Renal pelvis (tissue), 1 donor: ENCODE measurements at regions not wholly inside any gene's neighbourhood (a gene's known extent, or its start where the extent isn't known, plus 50 kb on each side); places are given as distances from the start of the nearest gene placed in this dataset.

Source experiments
- DNase-seq: peaks from one replicate; pipeline ENCODE4 v3.0.0-alpha.2; 2013

DNA sequence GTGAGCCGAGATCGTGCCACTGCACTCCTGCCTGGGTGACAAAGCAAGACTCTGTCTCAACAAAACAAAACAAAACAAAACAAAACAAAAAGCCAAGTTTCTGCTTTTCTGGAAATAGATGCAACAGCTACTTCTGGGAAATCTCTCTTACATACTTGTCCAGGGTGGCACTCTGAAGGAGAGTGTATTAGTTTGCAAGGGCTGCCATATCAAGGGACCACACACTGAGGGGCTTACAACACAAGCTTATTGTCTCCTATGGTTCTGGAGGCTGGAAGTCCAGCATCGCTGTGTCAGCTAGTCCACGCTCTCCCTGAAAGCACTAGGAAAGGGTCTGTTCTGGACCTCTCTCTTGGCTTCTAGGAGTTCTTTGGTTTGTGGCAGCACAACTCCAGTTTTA lies 277.9 kb upstream of the WWC1 start:
- DNase-seq = no peak

DNA sequence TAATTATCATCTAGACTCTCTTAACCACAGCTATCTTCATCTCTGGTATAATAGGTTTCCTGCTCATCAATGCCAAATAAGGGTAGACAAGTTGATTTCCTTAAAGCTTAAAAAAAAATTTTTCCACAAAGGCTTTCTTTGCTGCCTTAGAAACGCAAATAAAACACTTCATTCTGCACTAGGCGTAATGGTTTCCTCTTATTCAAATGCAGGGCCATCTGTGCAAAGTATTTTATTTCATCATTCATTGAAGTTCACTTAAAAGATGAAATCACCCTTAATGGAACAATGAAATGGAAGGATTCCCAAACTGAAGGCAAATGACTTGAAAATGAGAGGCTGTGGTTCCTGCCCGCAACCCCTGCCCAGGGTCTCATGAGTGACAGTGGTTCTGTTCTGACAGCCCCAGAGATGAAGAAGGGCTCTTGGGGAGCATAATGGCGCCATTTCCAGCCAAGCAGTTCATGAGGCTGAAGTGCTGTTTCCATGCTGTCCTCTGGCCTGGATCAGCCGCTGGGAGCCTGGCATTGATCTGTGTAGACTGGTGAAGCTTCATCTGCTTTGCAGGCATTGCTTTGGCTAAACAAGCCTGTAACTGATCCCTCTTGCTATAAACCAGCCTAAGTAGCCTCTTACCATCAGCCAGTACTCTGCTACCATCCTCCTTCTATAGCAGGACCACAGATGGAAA lies 276.9 kb upstream of the WWC1 start:
- no peak for DNase-seq

DNA sequence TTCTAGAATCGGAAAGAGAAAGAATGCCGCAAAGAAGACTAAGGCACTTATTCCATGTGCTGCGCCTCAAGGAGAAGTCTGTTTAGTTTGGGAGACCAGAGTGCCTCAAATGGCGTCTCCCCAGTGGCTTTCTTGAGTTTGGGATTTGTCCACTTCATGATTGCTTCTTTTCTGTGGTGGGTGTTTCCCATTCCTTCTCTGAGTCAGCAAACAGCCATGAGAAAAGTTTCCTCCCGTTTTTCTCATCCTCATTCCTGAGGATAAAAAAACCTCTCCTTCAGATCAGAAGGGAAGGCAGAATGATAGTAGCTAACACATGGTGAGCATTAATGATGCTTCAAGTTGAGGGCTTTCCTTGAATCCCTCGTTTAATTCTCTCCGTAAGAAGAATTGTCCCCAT lies 275.9 kb upstream of the WWC1 start:
- no peak for DNase-seq

DNA sequence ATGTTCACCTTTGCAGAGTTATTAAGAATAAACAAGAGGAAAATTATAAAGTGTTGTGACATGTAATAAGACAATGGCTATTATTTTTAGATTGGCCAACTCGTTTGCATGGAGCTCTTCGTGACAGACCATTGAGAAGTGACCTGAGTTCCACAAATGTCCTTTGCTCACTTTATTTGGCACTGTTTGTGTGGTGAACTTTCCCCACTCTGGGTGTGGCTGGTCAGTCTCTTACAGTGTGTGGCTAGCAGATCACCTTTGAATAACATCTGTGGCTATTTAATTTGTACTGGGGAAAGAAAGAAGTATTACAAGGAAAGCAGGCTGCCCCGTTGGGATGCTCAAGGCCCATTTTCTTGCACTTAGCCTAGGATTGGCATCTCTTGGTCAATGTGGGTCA lies 274.1 kb upstream of the WWC1 start:
- DNase-seq = no peak

DNA sequence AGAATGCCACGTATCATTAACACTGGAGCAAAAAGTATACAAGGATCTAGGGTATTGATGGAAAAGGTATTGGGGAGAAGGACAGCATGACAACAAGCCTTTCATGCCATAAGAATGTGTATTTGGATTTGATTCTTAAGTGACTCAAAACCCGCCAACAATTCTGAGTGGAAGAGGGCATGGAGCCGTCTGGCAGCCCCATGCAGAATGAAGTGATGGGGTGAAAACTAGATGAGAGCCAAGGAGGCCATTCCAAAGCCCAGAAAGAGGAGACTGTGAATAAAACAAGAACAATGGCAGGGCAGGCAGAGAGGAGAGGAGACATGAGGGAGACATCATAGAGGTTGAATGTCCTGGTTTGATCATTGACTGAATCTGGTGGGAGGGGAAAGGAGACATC lies 272.3 kb upstream of the WWC1 start:
- DNase-seq = no peak

DNA sequence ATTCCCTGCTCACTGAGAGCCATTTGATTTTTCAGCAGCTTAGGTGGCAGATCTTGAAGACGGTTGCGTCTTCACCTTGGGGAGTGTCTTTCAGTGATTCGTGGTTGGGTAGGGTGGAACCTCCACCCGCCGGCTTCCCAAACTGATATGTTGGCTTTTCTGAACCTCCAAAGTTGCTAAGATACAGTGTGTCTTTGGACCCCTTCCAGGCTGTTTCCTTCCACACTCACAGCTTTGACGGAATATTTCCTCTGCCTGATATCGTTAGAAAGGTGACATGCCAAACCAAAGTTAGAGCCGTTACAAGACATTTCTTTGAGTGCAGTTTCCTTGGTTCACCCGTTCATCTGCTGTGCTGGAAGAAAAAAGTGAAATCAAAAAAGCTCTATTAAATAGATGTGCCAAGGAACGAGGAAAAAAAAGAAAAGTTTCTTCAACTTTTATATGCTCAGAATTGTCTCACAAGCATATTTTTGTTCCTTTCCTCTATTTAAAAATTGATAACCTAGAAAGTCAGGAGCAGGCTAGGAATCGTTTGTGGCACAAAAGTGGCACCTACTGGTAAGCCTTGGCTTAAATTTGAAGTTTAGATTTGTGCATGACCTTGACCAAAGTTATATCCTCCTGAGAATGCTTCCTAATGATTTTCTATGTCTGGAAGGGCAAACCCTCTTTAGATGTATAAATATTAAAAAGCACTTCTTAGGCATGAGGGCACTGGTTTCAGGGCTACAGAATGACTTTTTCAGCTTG lies 270.7 kb upstream of the WWC1 start:
- no peak for DNase-seq

DNA sequence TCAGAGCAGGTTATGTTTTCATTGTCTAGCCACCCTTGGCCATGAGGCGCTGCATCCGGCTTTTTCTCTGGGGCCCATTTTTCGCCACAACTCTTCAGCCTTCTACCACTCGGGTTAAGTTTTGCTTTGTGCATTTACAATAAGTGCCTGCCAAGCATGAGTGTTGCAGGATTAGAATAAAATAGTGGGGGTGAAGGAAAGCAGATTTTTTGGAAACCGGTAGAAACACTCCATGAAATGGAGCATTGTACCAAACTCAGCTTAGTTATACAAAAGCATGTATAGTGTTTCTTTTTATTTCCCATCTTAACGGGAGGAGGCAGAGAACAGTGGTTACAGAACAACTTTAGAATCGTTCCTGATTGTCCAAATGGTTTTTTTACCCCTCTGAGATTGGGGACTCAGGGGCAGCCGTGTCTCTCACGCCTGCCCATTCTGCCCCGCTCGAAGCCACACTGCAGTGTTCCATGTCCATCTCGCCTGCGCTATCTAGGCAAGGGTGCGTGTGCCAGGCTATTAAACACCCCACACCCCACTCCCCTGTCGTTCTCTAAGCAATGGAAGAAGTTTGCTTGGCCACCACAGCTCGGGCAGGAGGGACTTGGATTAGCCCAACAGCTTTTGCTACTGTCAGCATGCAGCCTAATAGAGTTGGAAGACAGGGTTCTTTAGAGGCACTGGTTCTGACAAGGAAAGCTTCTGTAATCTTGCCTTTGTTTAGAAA lies 268.8 kb upstream of the WWC1 start:
- no peak for DNase-seq

DNA sequence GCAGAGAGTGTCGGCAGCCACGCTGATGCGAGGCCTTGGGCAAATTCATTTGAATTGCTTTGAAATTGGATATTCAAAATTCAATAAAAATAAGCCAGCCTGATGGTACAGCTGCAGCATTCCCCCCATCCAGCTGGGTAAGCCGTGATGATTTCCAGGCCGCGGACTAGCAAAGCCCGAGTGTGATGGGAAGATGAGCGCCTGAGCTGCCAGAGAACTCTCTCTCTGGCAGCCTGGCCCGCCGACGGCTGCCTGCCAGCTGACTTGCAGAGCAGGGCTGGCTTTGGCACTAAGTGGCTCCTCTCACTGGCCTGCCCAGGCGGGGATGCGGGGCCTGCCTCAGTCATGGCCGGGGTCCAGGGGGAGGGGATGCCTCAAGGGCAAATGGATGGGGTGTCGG lies 268.3 kb upstream of the WWC1 start:
- DNase-seq = no peak

DNA sequence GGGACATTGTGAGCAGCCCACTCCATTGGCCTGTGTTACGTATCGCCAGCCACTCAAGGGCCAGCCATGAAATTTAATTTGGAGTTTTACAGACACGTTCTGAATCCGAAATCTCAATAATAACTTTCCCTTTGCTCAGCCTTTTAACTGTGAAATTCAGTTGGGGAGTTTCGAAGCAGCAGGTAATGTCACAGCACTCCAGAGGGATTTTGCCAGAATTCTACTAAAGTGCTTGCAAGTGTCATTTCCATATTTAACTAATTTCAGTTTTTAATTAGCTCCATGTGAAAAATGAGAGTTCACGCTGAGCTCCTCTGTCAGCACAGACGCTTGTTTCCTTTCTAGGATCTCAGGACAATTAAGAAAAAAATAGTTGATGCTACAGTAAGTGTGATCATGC lies 267.1 kb upstream of the WWC1 start:
- DNase-seq = no peak

DNA sequence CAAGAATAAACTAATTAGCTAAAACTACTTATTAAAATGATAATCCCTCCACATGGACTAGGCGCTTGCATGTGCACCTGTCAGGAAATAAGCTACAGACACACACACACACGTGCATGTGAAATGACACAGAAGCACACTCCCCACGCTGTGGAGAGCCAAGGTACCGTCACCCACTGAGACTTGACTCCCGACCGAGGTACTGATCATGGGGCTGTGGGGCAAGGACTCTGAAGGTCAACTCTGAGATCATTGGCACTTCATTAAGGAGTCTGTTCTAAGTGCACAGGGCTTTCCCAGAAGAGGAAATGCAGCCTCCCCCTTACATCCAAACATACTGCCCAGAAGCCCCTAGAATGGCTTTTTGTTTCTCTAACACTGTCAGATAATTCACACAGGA lies 264.4 kb upstream of the WWC1 start:
- no peak for DNase-seq

DNA sequence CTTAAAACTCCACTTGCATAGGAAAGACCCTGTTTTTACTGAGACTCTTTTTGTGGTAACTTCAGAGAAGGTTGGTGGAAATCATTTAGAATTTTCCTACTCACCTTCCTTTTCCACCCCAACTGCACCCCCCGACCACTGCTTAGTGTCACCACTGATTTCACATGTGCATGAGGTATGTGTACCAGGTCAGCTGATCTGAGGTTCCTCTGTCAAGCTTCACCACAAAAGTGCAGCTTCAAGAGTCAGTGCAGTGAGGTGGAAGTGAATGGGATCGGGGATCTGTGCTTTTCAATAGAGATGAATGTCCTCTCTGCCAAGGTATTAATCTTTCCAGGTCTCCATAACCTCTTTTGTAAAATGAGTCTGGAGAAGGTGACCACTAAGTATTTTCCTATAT lies 260.5 kb upstream of the WWC1 start:
- DNase-seq = no peak

DNA sequence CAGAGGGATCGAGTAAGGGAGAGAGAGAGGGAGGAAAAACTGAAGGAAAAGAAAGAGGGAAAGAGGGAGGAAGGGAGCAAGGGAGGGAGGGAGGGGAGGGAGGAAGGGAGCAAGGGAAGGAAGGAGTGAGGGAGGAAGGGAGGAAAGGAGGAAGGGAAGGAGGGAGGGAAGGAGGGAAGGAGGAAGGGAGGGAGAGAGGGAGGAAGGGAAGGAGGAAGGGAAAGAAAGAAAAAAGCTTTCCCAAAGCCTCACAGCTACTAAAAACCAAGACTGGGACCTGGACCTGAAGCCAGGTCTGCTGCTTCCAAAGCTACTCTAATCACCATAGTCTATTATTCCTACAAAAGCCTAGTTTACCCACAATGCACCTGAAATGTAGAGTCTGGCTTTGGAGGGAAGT lies 259.8 kb upstream of the WWC1 start:
- no peak for DNase-seq

DNA sequence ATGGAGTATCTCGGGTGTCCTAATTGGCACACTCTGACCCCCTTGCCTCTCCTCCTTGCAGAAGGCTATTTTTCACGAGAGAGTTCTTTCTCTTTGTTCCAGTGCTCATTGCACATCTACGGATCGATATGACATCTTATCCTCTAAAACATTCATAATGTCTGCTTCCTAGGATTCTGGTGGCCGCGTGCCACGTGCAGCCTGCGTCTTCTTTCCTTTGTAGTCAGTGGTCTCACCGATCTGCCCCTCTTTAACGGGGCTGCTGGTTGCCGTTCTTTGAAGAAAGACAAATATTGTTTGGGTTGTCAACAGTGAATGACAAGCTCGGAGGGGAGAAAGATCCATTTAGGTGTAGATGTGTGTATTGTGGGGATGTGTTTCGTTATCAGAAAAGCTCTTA lies 252.4 kb upstream of the WWC1 start:
- no peak for DNase-seq

DNA sequence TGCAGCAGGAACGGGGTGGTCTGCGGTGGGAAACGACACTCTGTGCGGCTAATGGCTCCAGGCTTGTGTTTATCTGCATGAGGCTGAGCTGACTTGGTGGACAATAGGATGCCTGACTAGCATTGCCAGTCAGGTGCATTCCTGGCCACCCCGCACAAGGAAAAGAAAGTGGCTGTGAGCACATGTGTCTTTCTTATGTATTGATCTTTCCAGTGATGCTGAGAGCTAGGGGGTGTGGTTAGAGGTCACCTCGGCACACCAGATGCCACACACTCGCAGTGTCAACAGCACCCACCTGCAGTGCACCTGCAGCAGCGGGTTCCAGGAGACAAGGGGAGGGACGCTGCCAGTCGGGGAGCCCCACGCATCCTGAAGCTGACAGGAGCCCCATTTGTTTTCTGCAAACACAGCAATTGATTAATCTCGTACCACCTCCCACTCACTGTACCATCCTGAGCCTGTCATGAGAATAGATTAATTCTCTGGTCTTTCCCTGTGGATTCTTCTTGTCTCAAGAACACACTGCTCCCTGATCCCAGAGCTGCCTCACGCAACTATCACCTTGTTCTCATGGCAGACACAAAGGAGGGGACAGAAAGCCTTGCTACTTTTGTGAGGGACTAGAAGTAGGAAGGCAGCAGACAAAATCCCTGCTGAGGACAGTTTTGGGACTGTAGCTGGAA lies 251.7 kb upstream of the WWC1 start:
- DNase-seq = no peak

DNA sequence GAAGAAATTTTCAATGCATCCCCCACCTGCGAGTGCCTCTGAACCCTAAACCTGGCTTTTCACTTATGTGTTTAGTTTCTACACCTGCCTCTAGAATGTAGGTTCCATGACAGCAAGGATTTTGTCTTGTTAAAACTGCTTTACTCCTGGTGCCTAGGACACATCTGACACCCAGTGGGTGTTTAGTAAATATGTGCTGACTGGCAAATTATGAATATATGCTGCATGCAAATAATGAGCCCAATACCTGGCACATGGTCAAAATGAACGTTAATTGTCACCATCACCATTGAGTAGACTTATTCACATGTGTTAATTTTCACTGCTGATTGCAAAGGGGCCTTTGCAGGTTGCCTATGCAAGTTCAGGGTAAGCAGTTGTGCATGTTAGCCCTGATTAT lies 249.9 kb upstream of the WWC1 start:
- DNase-seq = no peak

DNA sequence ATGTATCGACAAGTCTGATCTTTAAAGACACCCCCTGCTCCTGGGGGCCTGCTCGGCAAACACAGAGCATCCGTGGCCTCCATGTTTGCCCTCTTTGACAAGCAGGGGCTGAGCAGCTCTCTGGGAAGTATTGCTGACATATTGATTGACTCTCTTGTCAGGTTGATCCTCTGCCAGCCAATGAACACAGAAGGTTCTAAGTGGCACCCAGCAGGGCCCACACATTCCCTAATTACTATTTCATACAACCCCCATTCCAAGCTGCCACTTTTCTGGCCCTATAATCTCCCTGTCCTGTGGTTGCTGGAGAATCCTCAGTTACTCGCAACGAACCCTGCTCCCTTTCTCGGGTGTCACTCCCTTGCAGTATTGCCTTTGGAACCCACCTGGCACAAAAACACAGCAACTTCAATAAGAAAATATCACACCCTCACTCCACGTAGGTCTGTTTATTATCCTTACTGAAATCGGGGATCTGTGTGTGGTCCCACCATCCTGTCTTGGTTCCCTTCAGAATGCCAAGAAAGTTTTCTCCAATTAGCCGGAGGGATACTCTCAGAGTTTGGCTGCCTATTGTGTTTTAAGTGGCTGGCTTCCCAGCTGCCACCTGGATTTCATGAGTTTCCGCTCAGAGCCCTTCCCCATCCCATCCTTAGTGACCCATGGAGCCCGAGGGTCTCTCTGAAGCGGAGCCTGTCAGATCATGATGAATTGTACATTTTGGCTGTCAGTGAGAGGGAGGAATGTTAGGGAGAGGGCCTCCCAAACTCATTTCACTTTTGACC lies 249.0 kb upstream of the WWC1 start:
- no peak for DNase-seq

DNA sequence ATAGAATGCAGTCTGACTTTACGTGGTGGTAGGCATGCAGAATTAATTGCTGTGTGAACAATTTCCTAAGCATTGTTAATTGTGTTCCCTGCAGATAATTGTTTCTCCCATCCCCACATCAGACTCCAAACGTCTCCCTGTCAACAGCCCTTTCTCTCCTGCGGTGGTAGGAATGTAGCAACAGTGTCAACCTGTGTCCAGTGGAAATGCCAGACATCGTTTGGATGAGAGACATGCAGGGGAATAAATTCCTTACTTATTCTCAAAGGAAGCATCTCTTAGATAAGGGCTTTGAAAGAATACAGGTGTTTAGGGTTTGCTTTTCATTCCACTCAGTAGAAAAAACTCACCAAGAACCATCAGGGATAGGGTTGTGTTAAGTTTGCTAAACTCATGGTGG lies 245.3 kb upstream of the WWC1 start:
- DNase-seq = no peak

DNA sequence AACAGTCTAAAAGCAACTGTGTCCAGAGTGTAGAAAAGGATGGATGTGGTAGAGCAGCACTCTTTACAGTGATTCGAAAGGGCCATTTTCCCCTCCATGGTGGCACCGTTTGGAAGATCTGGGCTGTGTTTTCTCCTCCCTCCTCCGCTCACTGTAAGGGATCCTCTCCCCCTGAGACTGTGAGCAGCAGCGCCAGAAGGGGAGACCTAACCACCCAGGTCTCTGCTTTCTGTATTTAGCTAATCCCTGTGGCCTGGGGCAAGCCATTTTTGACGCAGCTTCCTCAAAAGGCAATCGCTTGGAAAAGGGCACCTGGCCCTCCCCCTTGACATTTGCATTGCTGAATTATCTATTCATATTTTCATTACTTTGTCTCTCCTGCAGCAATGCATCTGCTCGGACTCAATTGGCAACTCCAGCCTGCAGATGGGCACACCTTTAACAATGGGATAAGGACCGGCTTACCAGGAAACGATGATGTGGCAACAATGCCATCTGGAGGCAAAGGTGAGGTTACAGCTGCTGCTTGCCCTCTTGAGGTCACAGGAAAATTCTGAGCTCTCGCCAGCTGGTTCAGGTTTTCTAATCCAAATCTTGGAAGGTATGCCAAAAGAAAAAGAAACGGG lies 244.3 kb upstream of the WWC1 start:
- peak; percentile 50 for DNase-seq

DNA sequence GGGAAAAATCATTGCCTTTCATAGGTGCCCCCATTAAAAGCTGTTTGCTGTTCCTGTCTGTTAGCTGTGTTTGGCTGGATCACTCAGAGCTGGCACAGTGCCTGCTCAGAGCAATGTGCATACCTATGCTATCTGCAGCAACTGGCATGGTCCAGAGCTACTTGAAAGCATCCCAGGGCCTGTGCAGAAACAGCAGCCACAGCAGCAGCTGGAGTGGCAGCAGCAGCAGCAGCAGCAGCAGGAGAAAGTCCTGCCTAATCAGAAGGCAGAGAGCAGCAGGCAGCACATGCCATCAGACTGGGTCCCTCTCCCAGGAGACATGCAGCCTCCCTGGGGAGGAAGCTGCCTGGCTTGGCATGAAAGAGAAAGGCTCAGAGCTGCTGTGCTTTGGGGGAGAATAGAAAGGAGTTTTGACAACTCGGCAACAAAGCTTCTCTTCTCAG lies 243.8 kb upstream of the WWC1 start:
- DNase-seq = no peak

DNA sequence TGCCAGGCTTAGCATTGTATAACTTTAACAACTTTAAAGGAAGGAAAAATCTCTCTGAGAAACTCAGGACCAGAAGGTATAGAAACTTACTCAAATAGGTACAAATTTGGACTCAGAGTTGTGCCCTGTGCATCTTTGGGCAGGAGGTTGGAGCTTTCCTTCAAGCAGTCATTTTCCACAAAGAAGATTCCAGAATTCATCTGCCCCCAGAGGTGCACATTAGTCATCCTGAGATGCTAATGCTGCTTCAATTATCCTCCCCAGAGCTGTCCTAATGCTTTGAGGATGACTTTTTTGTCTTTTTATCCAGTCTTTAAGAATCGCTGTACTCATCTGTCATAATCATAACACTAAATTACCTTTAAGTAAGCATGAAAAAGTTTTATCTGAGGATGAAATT lies 243.0 kb upstream of the WWC1 start:
- no peak for DNase-seq

DNA sequence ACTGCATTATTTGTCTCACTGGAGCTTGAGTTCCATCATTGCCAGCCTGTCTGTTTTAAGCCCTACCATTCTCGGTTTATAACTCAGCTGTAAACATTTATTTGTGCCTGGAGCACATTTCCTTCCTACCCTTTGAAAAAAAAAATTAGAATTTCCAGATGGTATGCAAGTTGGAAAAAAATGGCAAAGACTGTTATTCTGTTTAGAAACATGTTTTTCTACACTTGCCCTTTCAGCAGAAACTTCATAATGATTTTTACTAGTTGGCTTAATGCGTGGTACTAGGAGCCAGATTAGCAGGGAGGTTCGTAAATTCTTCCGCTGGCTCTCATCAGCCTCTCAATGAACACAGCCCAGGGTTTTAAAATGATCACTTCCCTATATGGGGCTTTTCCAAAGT lies 238.8 kb upstream of the WWC1 start:
- DNase-seq = no peak
